ENCODE measurements at regions not wholly inside any gene's neighbourhood (a gene's known extent, or its start where the extent isn't known, plus 50 kb on each side); places are given as distances from the start of the nearest gene placed in this dataset.

GRCh38 chr13:74324338-74324737 is 190.1 kb upstream of the KLF12 start:
- Histone ChIP-seq H3K27me3 (no peaks in the 10 kb centered on the region), H3K27ac (no peak overlapping the region), H3K4me1 (peaks cover 0 to 12% (median 0%) of the 10 kb centered on the region in 3 donors), H3K36me3 (no peaks in the 10 kb centered on the region), H3K4me3 (no peak overlapping the region), H3K9me3 (no peaks in the 10 kb centered on the region)
- WGBS, 2 donors (ENCODE audit: low coverage in 1 of 2) = 58% methylated on average over 1 of the region's 1 CpG; no CpG with 5 or more reads in 1 of the 2 donors
- TF ChIP-seq CTCF (IDR thresholded peaks at IDR 0.05) = no peak
- TF ChIP-seq EP300 (IDR thresholded peaks at IDR 0.05) = no peak
- TF ChIP-seq POLR2A (IDR thresholded peaks at IDR 0.05) = no peak
- TF ChIP-seq POLR2AphosphoS5 (IDR thresholded peaks at IDR 0.05) = no peak
- ATAC-seq = no peak

- Histone ChIP-seq H3K4me3 (no peak overlapping the region), H3K4me1 (peaks cover 0 to 12% (median 0%) of the 10 kb centered on the region in 3 donors), H3K27ac (no peak overlapping the region), H3K9me3 (no peaks in the 10 kb centered on the region), H3K36me3 (no peaks in the 10 kb centered on the region), H3K27me3 (no peaks in the 10 kb centered on the region)
- TF ChIP-seq EP300 (IDR thresholded peaks at IDR 0.05) (no peak), POLR2AphosphoS5 (IDR thresholded peaks at IDR 0.05) (no peak), CTCF (IDR thresholded peaks at IDR 0.05) (no peak), POLR2A (IDR thresholded peaks at IDR 0.05) (no peak)
- ATAC-seq = no peak
- WGBS, 2 donors (ENCODE audit: low coverage in 1 of 2) = 95% methylated on average over 2 of the region's 2 CpGs
These were observed 188.4 kb upstream of the KLF12 start for GRCh38 chr13:74322562-74322961.

GRCh38 chr13:74320282-74320681 is 186.1 kb upstream of the KLF12 start:
- Histone ChIP-seq H3K36me3 (no peaks in the 10 kb centered on the region), H3K4me3 (no peak overlapping the region), H3K27me3 (no peaks in the 10 kb centered on the region), H3K9me3 (no peaks in the 10 kb centered on the region), H3K4me1 (peaks cover 0 to 9% (median 0%) of the 10 kb centered on the region in 3 donors), H3K27ac (no peak overlapping the region)
- 78 to 82% methylated on average over 2 of the region's 2 CpGs for WGBS, 2 donors (ENCODE audit: low coverage in 1 of 2)
- TF ChIP-seq POLR2AphosphoS5 (IDR thresholded peaks at IDR 0.05) (no peak), CTCF (IDR thresholded peaks at IDR 0.05) (no peak), EP300 (IDR thresholded peaks at IDR 0.05) (no peak), POLR2A (IDR thresholded peaks at IDR 0.05) (no peak)
- ATAC-seq = no peak

GRCh38 chr13:74316547-74316946 is 182.3 kb upstream of the KLF12 start:
- TF ChIP-seq CTCF (IDR thresholded peaks at IDR 0.05) = no peak

GRCh38 chr13:74306496-74306895 is 172.3 kb upstream of the KLF12 start:
- ATAC-seq = no peak
- TF ChIP-seq CTCF (IDR thresholded peaks at IDR 0.05) = no peak
- TF ChIP-seq EP300 (IDR thresholded peaks at IDR 0.05) = no peak
- no peak for TF ChIP-seq POLR2A (IDR thresholded peaks at IDR 0.05)
- no peak for TF ChIP-seq POLR2AphosphoS5 (IDR thresholded peaks at IDR 0.05)
- no peak overlapping the region for H3K27ac ChIP-seq
- 16 to 29% methylated on average over 2 of the region's 2 CpGs for WGBS, 2 donors (ENCODE audit: low coverage in 1 of 2)
- H3K4me3 ChIP-seq = no peak overlapping the region
- no peaks in the 10 kb centered on the region for H3K27me3 ChIP-seq
- no peaks in the 10 kb centered on the region for H3K9me3 ChIP-seq
- H3K4me1 ChIP-seq = peaks cover 0 to 12% (median 2%) of the 10 kb centered on the region in 3 donors
- no peaks in the 10 kb centered on the region for H3K36me3 ChIP-seq

More at GRCh38 chr13:74316547-74316946, 182.3 kb upstream of the KLF12 start:
- Histone ChIP-seq H3K27ac (no peak overlapping the region), H3K9me3 (no peaks in the 10 kb centered on the region), H3K27me3 (no peaks in the 10 kb centered on the region), H3K4me3 (no peak overlapping the region), H3K36me3 (no peaks in the 10 kb centered on the region), H3K4me1 (no peaks in the 10 kb centered on the region)
- no peak for ATAC-seq
- WGBS, 2 donors (ENCODE audit: low coverage in 1 of 2) = 75 to 80% methylated on average over 1 of the region's 1 CpG

All from gastroesophageal sphincter (tissue), 4 donors.